Frontal cortex (tissue), 3 donors: ENCODE measurements at regions not wholly inside any gene's neighbourhood (a gene's known extent, or its start where the extent isn't known, plus 50 kb on each side); places are given as distances from the start of the nearest gene placed in this dataset.
"Not testable (repeated sequence)": the region's sequence is repeated elsewhere in the genome, so short reads cannot be mapped to it uniquely, and the experiment has no call there.

Experiments used
- DNase-seq, 2 donors: peaks; one replicate each; pipeline ENCODE4 v3.0.0; 2012; ENCODE audit warnings: low spot score in 2 of 2
- FAIRE-seq: peaks from 2 replicates; lab custom pipeline; 2012; peaks lifted over from hg19 to GRCh38; lab: Jason Lieb, UNC
- donor health status: control.
- donor health status: control.
- donor health status: control.

- no peak for FAIRE-seq
Observed at GRCh38 chr12:58720421-58720820, 199.9 kb downstream of the LRIG3 start.

GRCh38 chr12:58725400-58726105, 194.8 kb downstream of the LRIG3 start:
- DNase-seq: no peak
- FAIRE-seq: no peak

More at GRCh38 chr12:58720421-58720820, 199.9 kb downstream of the LRIG3 start:
- DNase-seq: no peak

- FAIRE-seq (no peak), DNase-seq (no peak)
Observed at GRCh38 chr12:58727521-58727920, 192.8 kb downstream of the LRIG3 start.

- FAIRE-seq (no peak), DNase-seq (no peak)
Observed at GRCh38 chr12:58728397-58728796, 191.9 kb downstream of the LRIG3 start.

GRCh38 chr12:58731096-58731495, 189.2 kb downstream of the LRIG3 start:
- FAIRE-seq (no peak), DNase-seq (no peak)

GRCh38 chr12:58732894-58733293, 187.4 kb downstream of the LRIG3 start:
- FAIRE-seq: no peak

GRCh38 chr12:58741226-58741625, 179.1 kb downstream of the LRIG3 start:
- DNase-seq: no peak
- FAIRE-seq: no peak

More at GRCh38 chr12:58732894-58733293, 187.4 kb downstream of the LRIG3 start:
- no peak for DNase-seq

GRCh38 chr12:58745348-58746125, 174.8 kb downstream of the LRIG3 start:
- FAIRE-seq (no peak), DNase-seq (no peak)

GRCh38 chr12:58747533-58747932, 172.8 kb downstream of the LRIG3 start:
- FAIRE-seq (no peak), DNase-seq (no peak)

GRCh38 chr12:58750484-58750883, 169.8 kb downstream of the LRIG3 start:
- DNase-seq (no peak), FAIRE-seq (no peak)

- DNase-seq: no peak
- no peak for FAIRE-seq
Observed at GRCh38 chr12:58757422-58757821, 162.9 kb downstream of the LRIG3 start.

- not testable (repeated sequence) for DNase-seq, FAIRE-seq
Observed at GRCh38 chr12:58759745-58760144, 160.6 kb downstream of the LRIG3 start.

GRCh38 chr12:58761308-58761707, 159.0 kb downstream of the LRIG3 start:
- no peak for FAIRE-seq
- DNase-seq: no peak

GRCh38 chr12:58764100-58764953, 156.0 kb downstream of the LRIG3 start:
- no peak for FAIRE-seq
- no peak for DNase-seq

GRCh38 chr12:58765076-58765475, 155.2 kb downstream of the LRIG3 start:
- no peak for DNase-seq
- no peak for FAIRE-seq

- no peak for DNase-seq
- FAIRE-seq: no peak
Observed at GRCh38 chr12:58765653-58766512, 154.4 kb downstream of the LRIG3 start.

GRCh38 chr12:58766513-58766870, 153.8 kb downstream of the LRIG3 start:
- DNase-seq (no peak), FAIRE-seq (no peak)

- DNase-seq (no peak), FAIRE-seq (no peak)
Observed at GRCh38 chr12:58767496-58767895, 152.8 kb downstream of the LRIG3 start.

GRCh38 chr12:58773986-58774385, 146.3 kb downstream of the LRIG3 start:
- FAIRE-seq (no peak), DNase-seq (no peak)

- FAIRE-seq: no peak
Observed at GRCh38 chr12:58774731-58775130, 145.6 kb downstream of the LRIG3 start.

More at GRCh38 chr12:58774731-58775130, 145.6 kb downstream of the LRIG3 start:
- no peak for DNase-seq
